ENCODE measurements at regions not wholly inside any gene's neighbourhood (a gene's known extent, or its start where the extent isn't known, plus 50 kb on each side); places are given as distances from the start of the nearest gene placed in this dataset.

- no peak for ATAC-seq
- no peak for TF ChIP-seq BACH2 (CRISPR knock-in tag; IDR thresholded peaks at IDR 0.05; ENCODE audit: borderline replicate concordance)
- TF ChIP-seq ZNF70 (CRISPR knock-in tag; IDR thresholded peaks at IDR 0.05) = no peak
- TF ChIP-seq ESRRG (CRISPR knock-in tag; IDR thresholded peaks at IDR 0.05) = no peak
- TF ChIP-seq ZFP30 (CRISPR knock-in tag; IDR thresholded peaks at IDR 0.05) = no peak
- no peak for TF ChIP-seq CSDC2 (CRISPR knock-in tag; IDR thresholded peaks at IDR 0.05)
- TF ChIP-seq GLIS3 (CRISPR knock-in tag; IDR thresholded peaks at IDR 0.05) = no peak
- no peak for TF ChIP-seq OSR1 (CRISPR knock-in tag; IDR thresholded peaks at IDR 0.05)
- no peak for TF ChIP-seq ISL1 (CRISPR knock-in tag; IDR thresholded peaks at IDR 0.05)
- TF ChIP-seq TSHZ2 (CRISPR knock-in tag; IDR thresholded peaks at IDR 0.05) = no peak
- TF ChIP-seq ARNTL (CRISPR knock-in tag; IDR thresholded peaks at IDR 0.05; ENCODE audit: borderline replicate concordance, low read depth) = no peak
Measured at GRCh38 chr7:109950821-109951564, 1139.9 kb upstream of the LRRN3 start.

- no peak for ATAC-seq
- TF ChIP-seq CSRNP3 (CRISPR knock-in tag; IDR thresholded peaks at IDR 0.05) (no peak), OSR1 (CRISPR knock-in tag; IDR thresholded peaks at IDR 0.05) (no peak), ZNF565 (CRISPR knock-in tag; conservative IDR thresholded peaks at IDR 0.05; ENCODE audit: low read depth) (no peak), CSDC2 (CRISPR knock-in tag; IDR thresholded peaks at IDR 0.05) (no peak), TSHZ2 (CRISPR knock-in tag; IDR thresholded peaks at IDR 0.05) (no peak), ZNF8 (CRISPR knock-in tag; IDR thresholded peaks at IDR 0.05) (no peak), BACH2 (CRISPR knock-in tag; IDR thresholded peaks at IDR 0.05; ENCODE audit: borderline replicate concordance) (no peak), PATZ1 (CRISPR knock-in tag; IDR thresholded peaks at IDR 0.05; ENCODE audit: borderline replicate concordance) (no peak)
Measured at GRCh38 chr7:109951565-109951928, 1139.4 kb upstream of the LRRN3 start.

- no peak for ATAC-seq
- no peak for TF ChIP-seq PATZ1 (CRISPR knock-in tag; IDR thresholded peaks at IDR 0.05; ENCODE audit: borderline replicate concordance)
- no peak for TF ChIP-seq TCF4 (CRISPR knock-in tag; IDR thresholded peaks at IDR 0.05; ENCODE audit: borderline replicate concordance)
- no peak for TF ChIP-seq ZFP3 (CRISPR knock-in tag; IDR thresholded peaks at IDR 0.05)
- no peak for TF ChIP-seq POU6F1 (CRISPR knock-in tag; IDR thresholded peaks at IDR 0.05; ENCODE audit: borderline replicate concordance, low read depth)
- TF ChIP-seq ZNF565 (CRISPR knock-in tag; conservative IDR thresholded peaks at IDR 0.05; ENCODE audit: low read depth) = no peak
- no peak for TF ChIP-seq RARB (CRISPR knock-in tag; IDR thresholded peaks at IDR 0.05)
- TF ChIP-seq TSHZ2 (CRISPR knock-in tag; IDR thresholded peaks at IDR 0.05) = no peak
- no peak for TF ChIP-seq CSDC2 (CRISPR knock-in tag; IDR thresholded peaks at IDR 0.05)
- no peak for TF ChIP-seq CSRNP3 (CRISPR knock-in tag; IDR thresholded peaks at IDR 0.05)
- no peak for TF ChIP-seq PPARA (CRISPR knock-in tag; IDR thresholded peaks at IDR 0.05; ENCODE audit: borderline replicate concordance)
Measured at GRCh38 chr7:109955986-109956385, 1134.9 kb upstream of the LRRN3 start.

Measured in SK-N-SH treated with all-trans-retinoic acid at 6 μM for 48 hours (cell line).